B cell (primary cell): ENCODE measurements at regions not wholly inside any gene's neighbourhood (a gene's known extent, or its start where the extent isn't known, plus 50 kb on each side); places are given as distances from the start of the nearest gene placed in this dataset.

Source experiments
- ATAC-seq: fragments of 200-7000 bp; cut with Tn5 transposase; one replicate; pipeline ENCODE4 v1.10.0; 2021; ENCODE audit warnings: low read depth, mild to moderate bottlenecking, moderate number of reproducible peaks, moderate library complexity
- CTCF ChIA-PET: fragments of 350-600 bp; sonication (Branson Sonifier 250); formaldehyde crosslinking; loops from one replicate; lab custom pipeline; 2021; ENCODE audit warnings: antibody characterized with exemption, inconsistent platforms; lab: Charles Lee
- POLR2A ChIA-PET: fragments of 350-600 bp; sonication (Branson Sonifier 250); formaldehyde crosslinking; loops from one replicate; lab custom pipeline; 2021; ENCODE audit warnings: antibody characterized with exemption; lab: Charles Lee
- DNase-seq: peaks from one replicate; pipeline ENCODE4 v3.0.0; 2013
- H2AFZ ChIP-seq: 2 replicates; pipeline ENCODE4 v1.6.1; 2012; ENCODE audit warnings: mild to moderate bottlenecking, low read depth, low read length; ENCODE audit not compliant: insufficient read depth, poor library complexity, severe bottlenecking
- H3K27ac ChIP-seq, 2 donors: 1 replicate in 1 of 2; 2 replicates in 1 of 2; pipeline ENCODE4 v1.5.1; 2012 to 2013; ENCODE audit warnings: low read length in 2 of 2, mild to moderate bottlenecking in 2 of 2, moderate library complexity in 1 of 2
- H3K27me3 ChIP-seq, 4 experiments: fragments of 200-600 bp in 1 of 4; sonication (generic) in 1 of 4; replicated peaks in 1 of 4; 1 replicate in 2 of 4; 2 replicates in 2 of 4; pipeline versions ENCODE4 v1.6.1 to v1.7.0; 2013 to 2016; ENCODE audit warnings: low read length in 3 of 4, mild to moderate bottlenecking in 2 of 4, mixed read lengths in 1 of 4, moderate library complexity in 1 of 4; ENCODE audit not compliant: insufficient read depth in 4 of 4, control insufficient read depth in 3 of 4; ENCODE audit errors: control extremely low read depth in 1 of 4
- H3K36me3 ChIP-seq, 2 experiments: replicated peaks in 1 of 2; 1 replicate in 1 of 2; 2 replicates in 1 of 2; pipeline versions ENCODE4 v1.6.1 to v1.7.1; 2013; ENCODE audit warnings: low read length in 1 of 2; ENCODE audit not compliant: insufficient read depth in 2 of 2, control insufficient read depth in 1 of 2; ENCODE audit errors: control extremely low read depth in 1 of 2, extremely low read depth in 1 of 2
- H3K4me1 ChIP-seq, 2 donors: fragments of 200-600 bp in 1 of 2; sonication (generic) in 1 of 2; 1 replicate in 1 of 2; 2 replicates in 1 of 2; pipeline versions ENCODE4 v1.5.1 to v1.6.1; 2013 to 2017; ENCODE audit warnings: low read length in 2 of 2; ENCODE audit not compliant: control insufficient read depth in 2 of 2, insufficient read depth in 2 of 2
- H3K4me2 ChIP-seq: replicated peaks from 2 replicates; pipeline ENCODE3; 2012; ENCODE audit warnings: mild to moderate bottlenecking, low read depth, low read length; ENCODE audit not compliant: poor library complexity, severe bottlenecking
- H3K4me3 ChIP-seq, 5 experiments: fragments of 200-600 bp in 1 of 5; sonication (generic) in 1 of 5; 1 replicate in 3 of 5; 2 replicates in 2 of 5; pipeline versions ENCODE4 v1.5.1 to v1.7.0; 2011 to 2016; ENCODE audit warnings: low read length in 4 of 5, mild to moderate bottlenecking in 4 of 5, low read depth in 2 of 5, control low read depth in 1 of 5, moderate library complexity in 1 of 5; ENCODE audit not compliant: insufficient read depth in 1 of 5; ENCODE audit errors: control extremely low read depth in 1 of 5, extremely low read depth in 1 of 5
- H3K79me2 ChIP-seq: fragments of 200-600 bp; sonication (generic); one replicate; pipeline ENCODE4 v1.6.0; 2016; ENCODE audit warnings: low read length; ENCODE audit not compliant: control insufficient read depth, insufficient read depth
- H3K9ac ChIP-seq: fragments of 200-600 bp; sonication (generic); 2 replicates; pipeline ENCODE4 v1.6.1; 2017; ENCODE audit warnings: mild to moderate bottlenecking, low read length, moderate library complexity
- H3K9me3 ChIP-seq, 3 donors: one replicate each; pipeline versions ENCODE4 v1.6.1 to v1.7.1; 2013; ENCODE audit warnings: low read length in 2 of 3; ENCODE audit not compliant: control insufficient read depth in 2 of 3, insufficient read depth in 1 of 3; ENCODE audit errors: control extremely low read depth in 1 of 3
- H4K20me1 ChIP-seq: 2 replicates; pipeline ENCODE4 v1.6.0; 2012; ENCODE audit warnings: mild to moderate bottlenecking, low read length; ENCODE audit not compliant: insufficient read depth, control insufficient read depth, poor library complexity, severe bottlenecking
- H3K27ac Mint-ChIP-seq: one replicate; pipeline ENCODE4 v1.8.0; 2021; ENCODE audit warnings: mixed read lengths
- H3K27me3 Mint-ChIP-seq: one replicate; pipeline ENCODE4 v1.8.0; 2021; ENCODE audit warnings: mixed read lengths
- H3K4me1 Mint-ChIP-seq: one replicate; pipeline ENCODE4 v1.8.0; 2021; ENCODE audit warnings: mixed read lengths
- H3K4me3 Mint-ChIP-seq: one replicate; pipeline ENCODE4 v1.8.0; 2021; ENCODE audit warnings: mixed read lengths
- H3K9me3 Mint-ChIP-seq: one replicate; pipeline ENCODE4 v1.8.0; 2022; ENCODE audit warnings: mixed read lengths; ENCODE audit not compliant: insufficient read depth
- EZH2 ChIP-seq: IDR thresholded peaks from 2 replicates; pipeline ENCODE4 v1.6.1; 2012; ENCODE audit warnings: borderline replicate concordance, low read depth, mild to moderate bottlenecking, moderate library complexity, low read length; ENCODE audit not compliant: insufficient read depth, poor library complexity, severe bottlenecking
- WGBS: methylation state at CpG from one replicate; pipeline ENCODE4 v1.1.5; 2013; ENCODE audit warnings: missing lambda C conversion rate; ENCODE audit not compliant: insufficient coverage; 5-methylcytosine and 5-hydroxymethylcytosine counted together
- intact Hi-C: fragments of 100-400 bp; cut with micrococcal nuclease; formaldehyde crosslinking; loops from one replicate; pipeline ENCODE4 v1.10.0; 2022
- TF ChIP-seq, protein P1 (sequence below): fragments of 200-600 bp; IDR thresholded peaks from one replicate; pipeline ENCODE4 v1.8.0; 2022; ENCODE audit warnings: antibody characterized with exemption, mild to moderate bottlenecking

DNA sequence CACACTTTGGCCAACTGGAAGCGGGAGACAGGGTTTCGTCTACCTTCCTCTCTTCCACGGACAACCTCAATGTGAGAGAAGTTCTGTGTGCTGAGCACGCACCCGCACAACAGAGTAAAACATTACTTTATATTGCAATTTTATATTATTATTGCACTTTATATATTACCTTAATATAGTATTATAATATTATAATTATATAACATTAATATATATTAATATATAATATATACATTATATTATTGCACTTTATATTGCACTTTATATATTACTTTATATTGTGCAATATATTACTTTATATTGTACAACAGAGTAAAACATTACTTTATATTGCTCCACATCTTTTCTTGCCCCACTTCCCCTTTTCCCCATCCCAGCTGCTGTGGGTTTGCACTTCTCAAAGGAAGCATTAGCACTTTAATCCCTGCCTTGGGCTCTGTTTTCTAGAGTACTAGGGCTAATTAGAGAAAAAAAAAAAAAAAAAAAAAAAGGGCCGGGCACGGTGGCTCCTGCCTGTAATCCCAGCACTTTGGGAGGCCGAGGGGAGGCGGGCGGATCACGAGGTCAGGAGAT, 76.4 kb upstream of the SLC4A7 start:
- no peaks in the 10 kb centered on the region for H3K4me1 Mint-ChIP-seq
- Histone ChIP-seq H3K9me3 (no peaks in the 10 kb centered on the region), H3K4me1 (no peaks in the 10 kb centered on the region), H3K9ac (no peak overlapping the region), H3K27ac (no peak overlapping the region), H4K20me1 (no peaks in the 10 kb centered on the region), H3K36me3 (no peaks in the 10 kb centered on the region), H2AFZ (no peak overlapping the region), H3K27me3 (no peaks in the 10 kb centered on the region), H3K79me2 (no peaks in the 10 kb centered on the region), H3K4me3 (no peak overlapping the region), H3K4me2 (no peak overlapping the region)
- H3K27me3 Mint-ChIP-seq: no peaks in the 10 kb centered on the region
- H3K9me3 Mint-ChIP-seq: no peaks in the 10 kb centered on the region
- DNase-seq: no peak
- POLR2A ChIA-PET: no interaction called here
- ATAC-seq: no peak
- WGBS: no CpG with 5 or more reads among the region's 11 CpGs
- no peak overlapping the region for H3K27ac Mint-ChIP-seq
- no peak overlapping the region for H3K4me3 Mint-ChIP-seq
- CTCF ChIA-PET: interaction anchor here (0.7 kb wide), 1 partner anchor 165 kb away, joined by 5 read pairs; no protein-coding TSS in a partner anchor
- intact Hi-C loops: no loop called here
- TF ChIP-seq, protein P1, sequence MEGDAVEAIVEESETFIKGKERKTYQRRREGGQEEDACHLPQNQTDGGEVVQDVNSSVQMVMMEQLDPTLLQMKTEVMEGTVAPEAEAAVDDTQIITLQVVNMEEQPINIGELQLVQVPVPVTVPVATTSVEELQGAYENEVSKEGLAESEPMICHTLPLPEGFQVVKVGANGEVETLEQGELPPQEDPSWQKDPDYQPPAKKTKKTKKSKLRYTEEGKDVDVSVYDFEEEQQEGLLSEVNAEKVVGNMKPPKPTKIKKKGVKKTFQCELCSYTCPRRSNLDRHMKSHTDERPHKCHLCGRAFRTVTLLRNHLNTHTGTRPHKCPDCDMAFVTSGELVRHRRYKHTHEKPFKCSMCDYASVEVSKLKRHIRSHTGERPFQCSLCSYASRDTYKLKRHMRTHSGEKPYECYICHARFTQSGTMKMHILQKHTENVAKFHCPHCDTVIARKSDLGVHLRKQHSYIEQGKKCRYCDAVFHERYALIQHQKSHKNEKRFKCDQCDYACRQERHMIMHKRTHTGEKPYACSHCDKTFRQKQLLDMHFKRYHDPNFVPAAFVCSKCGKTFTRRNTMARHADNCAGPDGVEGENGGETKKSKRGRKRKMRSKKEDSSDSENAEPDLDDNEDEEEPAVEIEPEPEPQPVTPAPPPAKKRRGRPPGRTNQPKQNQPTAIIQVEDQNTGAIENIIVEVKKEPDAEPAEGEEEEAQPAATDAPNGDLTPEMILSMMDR: no peak
- TF ChIP-seq EZH2: no peak

DNA sequence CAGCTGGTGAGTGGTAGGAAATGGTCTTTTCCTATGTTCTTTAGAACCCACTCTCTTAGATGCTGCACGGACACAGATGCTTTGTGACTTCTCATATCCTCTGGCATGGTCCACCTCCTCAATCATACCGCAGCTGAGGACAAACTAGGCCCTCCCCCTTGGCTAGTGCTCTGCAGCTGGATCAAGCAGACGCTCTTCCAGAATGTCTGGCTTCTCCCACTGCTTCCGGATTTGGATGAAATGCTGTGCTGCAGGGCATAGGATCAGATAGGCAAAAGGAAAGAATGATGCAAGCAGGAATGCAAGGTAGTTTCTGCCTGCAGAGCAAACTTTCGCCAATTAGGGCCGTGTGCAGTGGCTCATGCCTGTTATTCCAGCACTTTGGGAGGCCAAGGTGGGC, 75.7 kb upstream of the SLC4A7 start:
- no peak overlapping the region for H3K27ac ChIP-seq
- WGBS: 71% methylated on average over 6 of the region's 6 CpGs
- no peak overlapping the region for H3K27ac Mint-ChIP-seq
- no peaks in the 10 kb centered on the region for H3K4me1 Mint-ChIP-seq
- ChIA-PET POLR2A (no interaction called here), CTCF (no interaction called here)
- H3K9ac ChIP-seq: no peak overlapping the region
- H3K27me3 Mint-ChIP-seq: no peaks in the 10 kb centered on the region
- H3K4me3 ChIP-seq: no peak overlapping the region
- no peaks in the 10 kb centered on the region for H3K9me3 Mint-ChIP-seq
- ATAC-seq: no peak
- no peak for DNase-seq
- H3K79me2 ChIP-seq: no peaks in the 10 kb centered on the region
- H3K4me3 Mint-ChIP-seq: no peak overlapping the region
- no peak overlapping the region for H3K4me2 ChIP-seq
- H3K36me3 ChIP-seq: no peaks in the 10 kb centered on the region
- intact Hi-C loops: no loop called here
- H3K9me3 ChIP-seq: no peaks in the 10 kb centered on the region
- no peak overlapping the region for H2AFZ ChIP-seq
- no peaks in the 10 kb centered on the region for H3K27me3 ChIP-seq
- H4K20me1 ChIP-seq: no peaks in the 10 kb centered on the region
- TF ChIP-seq, protein P1: no peak
- TF ChIP-seq EZH2: no peak
- H3K4me1 ChIP-seq: no peaks in the 10 kb centered on the region
